ENCODE measurements at regions not wholly inside any gene's neighbourhood (a gene's known extent, or its start where the extent isn't known, plus 50 kb on each side); places are given as distances from the start of the nearest gene placed in this dataset.

- H3K4me3 ChIP-seq (ENCODE audit: low read depth, low read length) = no peak overlapping the region
- no peak for TF ChIP-seq CTCF (IDR thresholded peaks at IDR 0.05; ENCODE audit: insufficient read depth, low read depth, low read length, missing control alignments)
- DNase-seq (ENCODE audit: low read depth) = no peak
Measured at GRCh38 chr11:26823963-26824362, 102.1 kb upstream of the SLC5A12 start.

GRCh38 chr11:26827567-26828081 is 105.8 kb upstream of the SLC5A12 start:
- H3K4me3 ChIP-seq (ENCODE audit: low read depth, low read length) = no peak overlapping the region
- no peak for DNase-seq (ENCODE audit: low read depth)
- TF ChIP-seq CTCF (IDR thresholded peaks at IDR 0.05; ENCODE audit: insufficient read depth, low read depth, low read length, missing control alignments) = no peak

- no peak overlapping the region for H3K4me3 ChIP-seq (ENCODE audit: low read depth, low read length)
- DNase-seq (ENCODE audit: low read depth) = no peak
- TF ChIP-seq CTCF (IDR thresholded peaks at IDR 0.05; ENCODE audit: insufficient read depth, low read depth, low read length, missing control alignments) = no peak
Measured at GRCh38 chr11:26828288-26828687, 106.4 kb upstream of the SLC5A12 start.

- TF ChIP-seq CTCF (IDR thresholded peaks at IDR 0.05; ENCODE audit: insufficient read depth, low read depth, low read length, missing control alignments) = no peak
- H3K4me3 ChIP-seq (ENCODE audit: low read depth, low read length) = no peak overlapping the region
- DNase-seq (ENCODE audit: low read depth) = peak; percentile 1
Measured at GRCh38 chr11:26830218-26830617, 108.4 kb upstream of the SLC5A12 start.

- no peak overlapping the region for H3K4me3 ChIP-seq (ENCODE audit: low read depth, low read length)
- no peak for TF ChIP-seq CTCF (IDR thresholded peaks at IDR 0.05; ENCODE audit: insufficient read depth, low read depth, low read length, missing control alignments)
- no peak for DNase-seq (ENCODE audit: low read depth)
Measured at GRCh38 chr11:26830757-26831156, 108.9 kb upstream of the SLC5A12 start.

- DNase-seq (ENCODE audit: low read depth) = no peak
- no peak for TF ChIP-seq CTCF (IDR thresholded peaks at IDR 0.05; ENCODE audit: insufficient read depth, low read depth, low read length, missing control alignments)
- H3K4me3 ChIP-seq (ENCODE audit: low read depth, low read length) = no peak overlapping the region
Measured at GRCh38 chr11:26834601-26835000, 112.7 kb upstream of the SLC5A12 start.

GRCh38 chr11:26835611-26836010 is 113.8 kb upstream of the SLC5A12 start:
- H3K4me3 ChIP-seq (ENCODE audit: low read depth, low read length) = no peak overlapping the region
- no peak for TF ChIP-seq CTCF (IDR thresholded peaks at IDR 0.05; ENCODE audit: insufficient read depth, low read depth, low read length, missing control alignments)
- DNase-seq (ENCODE audit: low read depth) = no peak

Measured in GM12865 (cell line).